Stimulated activated naive CD8-positive, alpha-beta T cell treated with anti-CD3 and anti-CD28 coated beads, Interleukin-15, amount 100 ng/mL, for 72 hours (primary cell): ENCODE measurements at regions not wholly inside any gene's neighbourhood (a gene's known extent, or its start where the extent isn't known, plus 50 kb on each side); places are given as distances from the start of the nearest gene placed in this dataset.
A peak's percentile ranks its signal among the peaks of the same experiment; 100 is the strongest.

ENCODE experiments used
- ATAC-seq: fragments of 150-1000 bp; cut with Tn5 transposase; 2 replicates; pipeline ENCODE4 v1.10.0; 2021; ENCODE audit warnings: mild to moderate bottlenecking, moderate library complexity
- DNase-seq, 2 donors: peaks; one replicate each; pipeline ENCODE4 v3.0.0; 2021 to 2022
- H3K27ac Mint-ChIP-seq, 2 donors: one replicate each; pipeline ENCODE4 v1.8.0; 2022; ENCODE audit warnings: mild to moderate bottlenecking in 2 of 2, mixed read lengths in 2 of 2, moderate library complexity in 2 of 2
- H3K27me3 Mint-ChIP-seq: one replicate; pipeline ENCODE4 v1.8.0; 2022; ENCODE audit warnings: mixed read lengths
- H3K4me1 Mint-ChIP-seq: one replicate; pipeline ENCODE4 v1.8.0; 2022; ENCODE audit warnings: mild to moderate bottlenecking, mixed read lengths
- H3K4me3 Mint-ChIP-seq, 2 donors: one replicate each; pipeline ENCODE4 v1.8.0; 2022; ENCODE audit warnings: mild to moderate bottlenecking in 2 of 2, mixed read lengths in 2 of 2, moderate library complexity in 1 of 2
- H3K9me3 Mint-ChIP-seq, 2 donors: one replicate each; pipeline ENCODE4 v1.8.0; 2022; ENCODE audit warnings: mixed read lengths in 2 of 2

DNA sequence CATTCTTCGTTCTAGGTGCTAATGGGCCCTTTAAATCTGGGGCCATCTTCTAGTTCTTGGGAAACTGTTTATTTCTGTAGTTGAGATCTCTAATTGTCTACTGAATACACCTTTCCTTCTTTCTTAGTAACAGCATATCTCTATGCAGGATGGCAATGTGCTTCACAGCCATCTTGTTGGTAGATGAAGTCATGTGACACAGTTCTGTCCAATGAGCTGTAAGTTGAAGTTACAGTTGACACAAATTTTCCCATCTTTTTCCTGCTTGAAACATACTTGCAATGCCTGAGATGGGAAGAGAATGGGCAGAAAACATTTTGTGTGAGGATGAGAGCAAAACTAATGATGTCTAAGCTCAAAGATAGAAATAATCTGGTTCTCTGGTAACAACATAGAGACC, 57.3 kb upstream of the PHLPP1 start:
- H3K4me1 Mint-ChIP-seq: no peaks in the 10 kb centered on the region
- H3K4me3 Mint-ChIP-seq: no peak overlapping the region
- no peak for DNase-seq
- H3K27ac Mint-ChIP-seq: no peak overlapping the region
- no peaks in the 10 kb centered on the region for H3K27me3 Mint-ChIP-seq
- H3K9me3 Mint-ChIP-seq: no peaks in the 10 kb centered on the region
- ATAC-seq: no peak

DNA sequence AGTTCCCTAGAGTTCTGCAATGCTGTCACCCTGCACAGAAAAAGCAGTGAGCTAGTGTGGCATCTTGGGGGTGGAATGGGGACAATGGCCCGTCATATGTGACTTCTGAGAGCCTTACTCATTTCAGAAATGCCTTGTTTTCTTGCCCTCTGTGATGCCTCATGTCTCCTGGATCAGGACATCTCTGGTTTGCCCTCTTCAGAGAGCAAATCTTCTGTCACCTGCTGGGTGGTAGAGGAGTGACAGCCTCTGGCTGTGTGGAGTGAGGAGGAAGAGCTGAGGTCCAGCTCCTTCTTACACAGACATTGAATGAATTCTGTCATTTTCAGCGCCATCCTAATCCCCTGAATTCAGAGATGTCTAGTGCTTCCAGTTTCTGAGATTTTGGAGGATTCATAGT, 55.6 kb upstream of the PHLPP1 start:
- Mint-ChIP-seq H3K9me3 (no peaks in the 10 kb centered on the region), H3K4me1 (no peaks in the 10 kb centered on the region), H3K27me3 (no peaks in the 10 kb centered on the region), H3K27ac (no peak overlapping the region), H3K4me3 (no peak overlapping the region)
- ATAC-seq (peak; percentile 42), DNase-seq (no peak)

DNA sequence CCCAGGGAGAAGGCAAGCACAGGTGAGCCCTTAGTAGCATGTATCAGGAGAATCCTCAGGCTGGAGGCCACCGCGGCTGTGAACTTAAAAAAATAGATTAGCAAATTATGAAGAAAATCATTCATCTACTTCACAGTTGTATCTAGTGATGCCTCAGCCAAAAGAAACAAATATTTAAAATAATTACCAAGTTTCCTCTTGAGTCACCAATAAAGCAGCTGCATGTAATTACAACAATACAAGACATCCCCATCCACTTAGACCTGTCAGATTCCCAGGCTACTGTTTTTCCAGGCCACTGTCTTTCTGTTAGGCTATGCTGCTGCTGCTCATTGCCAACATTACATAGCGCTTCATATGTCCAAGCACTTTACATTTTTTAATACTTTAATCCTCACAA, 54.6 kb upstream of the PHLPP1 start:
- H3K27me3 Mint-ChIP-seq: no peaks in the 10 kb centered on the region
- H3K4me3 Mint-ChIP-seq: no peak overlapping the region
- ATAC-seq (no peak), DNase-seq (no peak)
- no peak overlapping the region for H3K27ac Mint-ChIP-seq
- no peaks in the 10 kb centered on the region for H3K4me1 Mint-ChIP-seq
- H3K9me3 Mint-ChIP-seq: no peaks in the 10 kb centered on the region

DNA sequence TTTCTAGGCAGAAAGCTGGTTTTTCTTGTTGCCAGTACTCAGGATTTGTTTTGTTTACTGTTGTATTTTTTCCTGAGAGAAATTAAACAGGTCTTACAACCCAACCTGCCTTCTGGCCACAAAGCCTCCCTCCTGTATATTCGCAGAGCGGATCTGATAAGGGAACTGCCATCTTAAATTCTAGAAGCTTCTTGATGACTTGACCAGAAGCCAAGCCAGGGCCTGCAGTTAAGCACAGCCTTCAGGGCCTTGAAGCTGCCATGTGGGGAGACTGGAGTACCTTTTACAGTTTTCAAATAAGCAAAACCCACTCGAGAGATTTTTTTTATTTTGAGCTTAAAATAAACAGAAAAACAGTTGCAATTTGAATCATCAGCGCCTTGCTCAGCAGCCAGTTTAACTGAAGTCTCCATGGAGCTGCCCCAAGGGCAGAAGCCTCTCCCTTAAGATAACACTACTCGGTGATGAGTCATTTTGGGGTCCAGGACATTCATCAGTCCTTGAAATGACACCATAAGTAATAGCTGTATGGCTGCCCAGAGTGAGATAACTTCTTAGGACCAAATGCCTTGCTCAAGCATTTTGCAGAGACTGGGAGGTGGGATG, 51.5 kb upstream of the PHLPP1 start:
- ATAC-seq (no peak), DNase-seq (no peak)
- H3K27ac Mint-ChIP-seq: no peak overlapping the region
- no peaks in the 10 kb centered on the region for H3K9me3 Mint-ChIP-seq
- no peak overlapping the region for H3K4me3 Mint-ChIP-seq
- H3K4me1 Mint-ChIP-seq: no peaks in the 10 kb centered on the region
- peaks cover 7% of the 10 kb centered on the region for H3K27me3 Mint-ChIP-seq

- no peak overlapping the region for H3K4me3 Mint-ChIP-seq
- no peak overlapping the region for H3K27ac Mint-ChIP-seq
- H3K4me1 Mint-ChIP-seq: peaks cover 5% of the 10 kb centered on the region
- ATAC-seq (no peak), DNase-seq (no peak)
- no peaks in the 10 kb centered on the region for H3K9me3 Mint-ChIP-seq
- peaks cover 7% of the 10 kb centered on the region for H3K27me3 Mint-ChIP-seq
Measured at GRCh38 chr18:62664414-62664813, 50.9 kb upstream of the PHLPP1 start.

DNA sequence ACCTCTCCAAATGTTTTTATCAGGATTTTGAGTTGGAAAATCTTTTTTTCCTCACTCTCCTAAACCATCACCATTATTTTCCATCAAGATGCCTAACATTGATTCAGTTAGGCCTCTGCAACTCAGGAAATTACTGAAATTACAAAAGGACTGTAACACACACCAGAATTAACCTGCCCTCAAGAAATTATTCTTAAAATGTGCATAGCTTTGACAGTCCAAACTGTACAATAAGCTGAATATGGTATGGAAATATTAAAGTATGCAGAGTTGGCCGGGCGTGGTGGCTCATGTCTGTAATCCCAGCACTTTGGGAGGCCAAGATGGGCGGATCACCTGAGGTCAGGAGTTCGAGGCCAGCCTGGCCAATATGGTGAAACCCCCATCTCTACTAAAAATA, 50.2 kb upstream of the PHLPP1 start:
- Mint-ChIP-seq H3K4me1 (peaks cover 11% of the 10 kb centered on the region), H3K27ac (no peak overlapping the region), H3K9me3 (no peaks in the 10 kb centered on the region)

More for the DNA sequence above, 50.2 kb upstream of the PHLPP1 start:
- DNase-seq: no peak
- no peak for ATAC-seq
- Mint-ChIP-seq H3K4me3 (no peak overlapping the region), H3K27me3 (peaks cover 7% of the 10 kb centered on the region)
